Bronchial epithelial cell (primary cell): ENCODE measurements at regions not wholly inside any gene's neighbourhood (a gene's known extent, or its start where the extent isn't known, plus 50 kb on each side); places are given as distances from the start of the nearest gene placed in this dataset.

ENCODE experiments used
- DNase-seq: peaks from one replicate; pipeline ENCODE4 v3.0.0-alpha.2; 2010; ENCODE audit warnings: low read depth
- FAIRE-seq: peaks from 2 replicates; lab custom pipeline; 2011; peaks lifted over from hg19 to GRCh38; lab: Jason Lieb, UNC
- H3K27me3 ChIP-seq: 2 replicates; pipeline ENCODE4 v1.5.1; 2011; ENCODE audit warnings: low read length; ENCODE audit not compliant: control insufficient read depth, insufficient read depth
- H3K36me3 ChIP-seq: 2 replicates; pipeline ENCODE4 v1.5.1; 2011; ENCODE audit warnings: low read length; ENCODE audit not compliant: control insufficient read depth, insufficient read depth
- H3K4me3 ChIP-seq: 2 replicates; pipeline ENCODE4 v1.5.1; 2011; ENCODE audit warnings: mild to moderate bottlenecking, low read depth, low read length, control low read depth
- CTCF ChIP-seq: IDR thresholded peaks from 2 replicates; pipeline ENCODE4 v1.5.1; 2011; ENCODE audit warnings: mild to moderate bottlenecking, moderate library complexity, low read length, control low read depth, inconsistent platforms; ENCODE audit not compliant: insufficient read depth, severe bottlenecking

- TF ChIP-seq CTCF = no peak
- Histone ChIP-seq H3K4me3 (no peak overlapping the region), H3K36me3 (no peaks in the 10 kb centered on the region), H3K27me3 (no peaks in the 10 kb centered on the region)
- DNase-seq (no peak), FAIRE-seq (no peak)
Observed at GRCh38 chr10:94043431-94043990, 49.8 kb downstream of the PLCE1 start.

GRCh38 chr10:94046098-94046497 lies 52.4 kb downstream of the PLCE1 start:
- DNase-seq (no peak), FAIRE-seq (no peak)
- Histone ChIP-seq H3K4me3 (no peak overlapping the region), H3K27me3 (no peaks in the 10 kb centered on the region), H3K36me3 (no peaks in the 10 kb centered on the region)
- TF ChIP-seq CTCF = no peak

- no peak for DNase-seq
- FAIRE-seq = no peak
Observed at GRCh38 chr10:94047293-94047692, 53.6 kb downstream of the PLCE1 start.

GRCh38 chr10:94049911-94050310 lies 56.2 kb downstream of the PLCE1 start:
- TF ChIP-seq CTCF = no peak
- DNase-seq (no peak), FAIRE-seq (no peak)
- H3K4me3 ChIP-seq = no peak overlapping the region
- no peaks in the 10 kb centered on the region for H3K36me3 ChIP-seq
- H3K27me3 ChIP-seq = no peaks in the 10 kb centered on the region

More at GRCh38 chr10:94047293-94047692, 53.6 kb downstream of the PLCE1 start:
- H3K27me3 ChIP-seq = no peaks in the 10 kb centered on the region
- H3K4me3 ChIP-seq = no peak overlapping the region
- no peak for TF ChIP-seq CTCF
- H3K36me3 ChIP-seq = no peaks in the 10 kb centered on the region

- Histone ChIP-seq H3K36me3 (no peaks in the 10 kb centered on the region), H3K27me3 (no peaks in the 10 kb centered on the region), H3K4me3 (no peak overlapping the region)
- TF ChIP-seq CTCF = no peak
- no peak for FAIRE-seq
- no peak for DNase-seq
Observed at GRCh38 chr10:94052281-94052680, 58.5 kb downstream of the PLCE1 start.
